ENCODE measurements at regions not wholly inside any gene's neighbourhood (a gene's known extent, or its start where the extent isn't known, plus 50 kb on each side); places are given as distances from the start of the nearest gene placed in this dataset.

- no peak overlapping the region for H3K27ac ChIP-seq
- no peaks in the 10 kb centered on the region for H3K4me1 ChIP-seq
- no peak for DNase-seq
- no peaks in the 10 kb centered on the region for H3K27me3 ChIP-seq
- H3K4me3 ChIP-seq = no peak overlapping the region
- H3K36me3 ChIP-seq = no peaks in the 10 kb centered on the region
- TF ChIP-seq CTCF (IDR thresholded peaks at IDR 0.05) = no peak
- H3K9me3 ChIP-seq = no peaks in the 10 kb centered on the region
Measured at GRCh38 chrX:16511796-16512776, 137.9 kb upstream of the S100G start.

GRCh38 chrX:16516232-16516876, 133.6 kb upstream of the S100G start:
- TF ChIP-seq POLR2A (IDR thresholded peaks at IDR 0.05) (no peak), CTCF (IDR thresholded peaks at IDR 0.05) (no peak)
- H3K4me1 ChIP-seq = no peaks in the 10 kb centered on the region
- H3K9me3 ChIP-seq = no peaks in the 10 kb centered on the region
- H3K4me3 ChIP-seq = no peak overlapping the region
- DNase-seq = no peak
- H3K27ac ChIP-seq = no peak overlapping the region
- no peaks in the 10 kb centered on the region for H3K36me3 ChIP-seq
- no peaks in the 10 kb centered on the region for H3K27me3 ChIP-seq

GRCh38 chrX:16517039-16517605, 132.8 kb upstream of the S100G start:
- H3K27me3 ChIP-seq = no peaks in the 10 kb centered on the region
- no peaks in the 10 kb centered on the region for H3K4me1 ChIP-seq
- no peak overlapping the region for H3K27ac ChIP-seq
- H3K36me3 ChIP-seq = no peaks in the 10 kb centered on the region
- TF ChIP-seq CTCF (IDR thresholded peaks at IDR 0.05) = no peak
- TF ChIP-seq POLR2A (IDR thresholded peaks at IDR 0.05) = no peak
- H3K4me3 ChIP-seq = no peak overlapping the region
- no peaks in the 10 kb centered on the region for H3K9me3 ChIP-seq
- DNase-seq = no peak

- peak in 1 of 3 donors; percentile 49 for DNase-seq
- Histone ChIP-seq H3K4me1 (no peaks in the 10 kb centered on the region), H3K36me3 (no peaks in the 10 kb centered on the region), H3K27me3 (no peaks in the 10 kb centered on the region), H3K4me3 (no peak overlapping the region), H3K27ac (no peak overlapping the region), H3K9me3 (no peaks in the 10 kb centered on the region)
- TF ChIP-seq CTCF (IDR thresholded peaks at IDR 0.05) = no peak
- TF ChIP-seq POLR2A (IDR thresholded peaks at IDR 0.05) = no peak
Measured at GRCh38 chrX:16518131-16518530, 131.8 kb upstream of the S100G start.

- TF ChIP-seq POLR2A (IDR thresholded peaks at IDR 0.05) = no peak
- TF ChIP-seq CTCF (IDR thresholded peaks at IDR 0.05) = no peak
- DNase-seq = no peak
- Histone ChIP-seq H3K36me3 (no peaks in the 10 kb centered on the region), H3K27ac (no peak overlapping the region), H3K9me3 (no peaks in the 10 kb centered on the region), H3K4me1 (no peaks in the 10 kb centered on the region), H3K4me3 (no peak overlapping the region), H3K27me3 (no peaks in the 10 kb centered on the region)
Measured at GRCh38 chrX:16524316-16524715, 125.6 kb upstream of the S100G start.

Measured in Peyer's patch (tissue), 4 donors.